WI38 (cell line): ENCODE measurements at regions not wholly inside any gene's neighbourhood (a gene's known extent, or its start where the extent isn't known, plus 50 kb on each side); places are given as distances from the start of the nearest gene placed in this dataset.

Source experiments
- H3K4me3 ChIP-seq: 2 replicates; pipeline ENCODE4 v1.5.1; 2011; ENCODE audit warnings: low read depth, mild to moderate bottlenecking, control low read depth, low read length
- TF ChIP-seq, protein P1 (sequence below): IDR thresholded peaks from 2 replicates; pipeline ENCODE4 v1.5.1; 2012; ENCODE audit warnings: low read depth, mild to moderate bottlenecking, control low read depth, low read length

DNA sequence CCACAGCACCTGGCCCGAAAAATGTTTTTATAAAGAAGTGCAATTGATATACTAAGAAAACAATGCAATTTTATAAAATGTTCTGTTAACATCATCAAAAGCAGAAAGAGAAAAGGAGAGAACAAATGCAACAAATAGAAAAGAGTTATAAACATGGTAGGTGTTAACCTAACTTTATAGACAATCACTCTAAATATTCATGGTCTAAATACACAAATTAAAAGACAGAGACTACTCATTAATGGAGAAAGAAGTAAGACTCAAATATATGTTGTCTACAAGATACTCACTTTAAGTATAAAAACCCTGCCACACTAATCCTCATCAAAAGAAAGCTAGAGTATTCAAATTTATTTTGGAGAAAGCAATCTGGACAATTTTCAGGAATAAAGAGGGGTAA lies 425.3 kb upstream of the ANKRD30A start:
- TF ChIP-seq, protein P1, sequence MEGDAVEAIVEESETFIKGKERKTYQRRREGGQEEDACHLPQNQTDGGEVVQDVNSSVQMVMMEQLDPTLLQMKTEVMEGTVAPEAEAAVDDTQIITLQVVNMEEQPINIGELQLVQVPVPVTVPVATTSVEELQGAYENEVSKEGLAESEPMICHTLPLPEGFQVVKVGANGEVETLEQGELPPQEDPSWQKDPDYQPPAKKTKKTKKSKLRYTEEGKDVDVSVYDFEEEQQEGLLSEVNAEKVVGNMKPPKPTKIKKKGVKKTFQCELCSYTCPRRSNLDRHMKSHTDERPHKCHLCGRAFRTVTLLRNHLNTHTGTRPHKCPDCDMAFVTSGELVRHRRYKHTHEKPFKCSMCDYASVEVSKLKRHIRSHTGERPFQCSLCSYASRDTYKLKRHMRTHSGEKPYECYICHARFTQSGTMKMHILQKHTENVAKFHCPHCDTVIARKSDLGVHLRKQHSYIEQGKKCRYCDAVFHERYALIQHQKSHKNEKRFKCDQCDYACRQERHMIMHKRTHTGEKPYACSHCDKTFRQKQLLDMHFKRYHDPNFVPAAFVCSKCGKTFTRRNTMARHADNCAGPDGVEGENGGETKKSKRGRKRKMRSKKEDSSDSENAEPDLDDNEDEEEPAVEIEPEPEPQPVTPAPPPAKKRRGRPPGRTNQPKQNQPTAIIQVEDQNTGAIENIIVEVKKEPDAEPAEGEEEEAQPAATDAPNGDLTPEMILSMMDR, result no peak
- H3K4me3 ChIP-seq, result no peak overlapping the region

DNA sequence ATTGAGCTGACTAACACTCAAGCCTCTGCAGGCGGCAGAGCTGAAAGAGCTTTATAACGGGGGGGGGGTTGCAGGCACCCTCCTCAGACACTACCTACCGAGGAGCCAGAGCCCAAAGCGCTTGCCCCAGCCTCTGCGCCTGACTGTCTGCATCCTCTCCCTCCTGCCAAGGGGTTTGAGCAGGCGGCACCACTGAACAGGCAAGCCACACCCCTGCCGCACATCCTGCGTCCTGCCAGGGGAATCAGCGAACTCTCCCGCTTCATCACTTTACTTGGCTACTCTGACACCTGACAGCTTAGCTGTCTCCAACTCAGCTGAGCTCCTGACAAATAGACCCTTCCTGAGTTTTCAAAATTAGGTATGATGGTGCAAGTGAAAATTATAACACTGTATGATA lies 432.6 kb upstream of the ANKRD30A start:
- TF ChIP-seq, protein P1, result no peak
- H3K4me3 ChIP-seq, result no peak overlapping the region

DNA sequence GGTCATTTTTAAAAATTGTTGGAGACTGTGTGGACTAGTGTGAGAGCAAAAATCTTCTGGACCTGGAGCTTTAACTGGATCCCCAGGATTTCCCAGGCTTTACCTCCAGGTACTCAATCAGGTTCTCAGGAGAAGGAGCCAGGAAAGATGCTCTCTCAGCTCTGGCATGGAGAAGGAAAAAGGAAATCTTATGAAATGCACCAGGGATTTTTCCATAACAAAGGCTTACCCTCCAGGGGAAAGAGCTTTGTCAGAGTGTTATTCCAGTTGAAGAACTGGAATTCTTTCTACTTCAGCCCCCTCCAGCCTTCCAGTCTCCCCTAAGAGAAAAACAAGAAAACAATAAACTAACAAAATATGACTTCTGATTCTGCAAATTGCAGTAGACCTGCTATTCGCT lies 436.7 kb upstream of the ANKRD30A start:
- TF ChIP-seq, protein P1, result no peak
- H3K4me3 ChIP-seq, result no peak overlapping the region

DNA sequence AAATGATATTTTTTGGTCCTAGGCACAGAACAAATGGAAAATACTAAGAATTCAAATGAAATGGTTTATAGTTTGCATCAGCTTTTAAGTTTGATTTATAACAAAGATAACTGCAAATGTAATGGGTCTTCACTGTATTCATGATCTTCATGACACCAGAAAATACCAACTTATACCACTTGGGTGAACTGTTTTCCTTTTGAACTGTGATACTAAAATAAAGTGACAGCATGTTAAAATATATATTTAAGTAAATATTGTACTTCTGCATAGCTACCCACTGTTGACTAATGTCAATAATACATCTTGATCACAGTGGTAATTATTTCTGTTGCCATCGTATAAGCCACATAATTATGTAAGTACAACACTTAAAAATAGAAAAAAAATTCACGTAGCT lies 442.0 kb upstream of the ANKRD30A start:
- TF ChIP-seq, protein P1, result no peak

DNA sequence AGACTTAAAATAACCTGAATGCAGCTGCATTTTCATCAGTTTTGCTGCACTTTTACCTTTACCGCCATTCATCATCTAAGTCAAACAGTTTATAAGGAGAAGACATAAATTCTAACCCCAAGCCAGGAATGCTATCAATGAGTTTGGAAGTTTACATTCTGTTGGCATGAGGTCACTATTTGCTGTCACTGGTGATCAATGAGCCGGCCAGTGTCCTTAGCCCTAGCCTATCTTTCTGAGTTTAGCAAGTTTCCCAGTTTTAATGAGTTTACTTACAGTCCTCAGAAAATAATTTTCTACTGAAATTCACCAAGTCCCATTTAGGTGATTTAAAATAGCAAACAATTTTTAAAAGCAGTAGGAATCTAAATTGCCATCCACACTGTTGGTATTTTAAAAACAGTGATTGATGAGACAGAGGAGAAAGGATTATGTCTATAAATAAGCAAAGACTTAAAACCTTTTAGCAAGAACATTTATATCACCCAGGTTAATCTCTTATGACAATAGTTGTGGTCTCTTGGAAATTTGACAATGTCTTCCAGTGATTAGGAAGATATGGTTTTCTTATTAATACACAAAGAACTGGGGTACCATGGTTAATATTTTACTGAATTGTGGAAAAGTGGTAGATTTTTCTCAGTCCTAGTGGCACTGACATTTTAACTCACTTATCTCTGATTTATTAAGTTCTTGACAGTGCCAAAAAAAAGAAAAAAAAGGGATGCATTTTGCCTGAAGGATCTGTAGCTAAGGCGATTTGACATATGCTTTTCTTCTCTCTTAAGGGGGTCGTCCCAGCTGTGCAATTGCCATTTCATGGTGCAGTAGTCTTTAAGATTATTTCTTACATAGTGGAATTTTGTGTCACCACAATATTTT lies 443.4 kb upstream of the ANKRD30A start:
- H3K4me3 ChIP-seq, result no peak overlapping the region
- TF ChIP-seq, protein P1, result no peak

More for the DNA sequence above, 442.0 kb upstream of the ANKRD30A start:
- no peak overlapping the region for H3K4me3 ChIP-seq

DNA sequence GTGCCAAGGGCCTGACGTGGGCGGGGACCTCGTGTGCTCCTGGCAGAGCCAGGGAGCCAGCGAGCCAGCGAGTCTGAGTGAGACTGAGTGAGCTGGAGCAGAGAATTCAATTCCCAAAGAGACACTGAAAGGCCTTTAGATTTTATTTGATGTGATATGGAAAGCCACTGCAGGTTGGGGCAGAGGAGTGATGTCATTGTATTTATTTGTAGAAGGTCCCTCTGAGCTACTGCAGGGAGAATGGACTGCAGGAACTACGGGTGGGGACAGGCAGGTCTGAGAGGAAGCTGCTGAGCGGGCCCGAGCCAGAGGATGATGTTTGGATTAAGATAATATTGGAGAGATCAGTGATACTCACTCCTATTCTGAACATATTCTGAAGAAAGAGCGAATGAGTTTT lies 445.8 kb upstream of the ANKRD30A start:
- TF ChIP-seq, protein P1, result no peak
- H3K4me3 ChIP-seq, result no peak overlapping the region

DNA sequence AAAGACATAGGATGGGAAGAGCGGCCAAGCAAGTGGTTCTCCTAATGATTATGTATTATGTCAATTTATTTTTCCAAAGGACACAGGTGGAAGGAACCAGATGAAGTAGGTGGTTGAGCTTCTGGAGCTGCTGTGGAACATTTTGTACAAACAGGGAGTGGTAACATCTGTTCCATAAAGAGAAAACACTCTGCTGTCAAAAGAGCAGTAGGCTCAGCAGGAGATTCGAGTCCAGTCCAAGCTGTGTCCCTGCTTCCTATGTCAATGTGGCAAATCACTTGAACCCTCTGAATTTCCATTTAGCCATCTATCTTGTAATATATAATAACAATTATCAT lies 448.0 kb upstream of the ANKRD30A start:
- TF ChIP-seq, protein P1, result no peak
- H3K4me3 ChIP-seq, result no peak overlapping the region
